Activated CD4-positive, alpha-beta T cell treated with anti-CD3 and anti-CD28 coated beads, Interleukin-2, amount 10 ng/mL, durations not matched to agents 7 days and 5 days (primary cell): ENCODE measurements at regions not wholly inside any gene's neighbourhood (a gene's known extent, or its start where the extent isn't known, plus 50 kb on each side); places are given as distances from the start of the nearest gene placed in this dataset.
"Not testable (repeated sequence)": the region's sequence is repeated elsewhere in the genome, so short reads cannot be mapped to it uniquely, and the experiment has no call there.

Source experiments
- CTCF ChIA-PET: fragments of 350-600 bp; sonication (Branson Sonifier 250); formaldehyde crosslinking; loops from one replicate; lab custom pipeline; 2021; ENCODE audit warnings: antibody characterized with exemption; lab: Charles Lee
- POLR2A ChIA-PET: fragments of 350-600 bp; sonication (Branson Sonifier 250); formaldehyde crosslinking; loops from one replicate; lab custom pipeline; 2021; ENCODE audit warnings: antibody characterized with exemption; lab: Charles Lee
- DNase-seq: peaks from one replicate; pipeline ENCODE4 v3.0.0-alpha.2; 2020
- H3K27ac Mint-ChIP-seq: one replicate; pipeline ENCODE4 v1.8.0; 2021; ENCODE audit warnings: mild to moderate bottlenecking, moderate library complexity, mixed read lengths
- H3K27me3 Mint-ChIP-seq: one replicate; pipeline ENCODE4 v1.8.0; 2021; ENCODE audit warnings: mixed read lengths
- H3K36me3 Mint-ChIP-seq: one replicate; pipeline ENCODE4 v1.8.0; 2021; ENCODE audit warnings: low read depth, mixed read lengths
- H3K4me1 Mint-ChIP-seq: one replicate; pipeline ENCODE4 v1.8.0; 2021; ENCODE audit warnings: mixed read lengths
- H3K4me3 Mint-ChIP-seq: one replicate; pipeline ENCODE4 v1.8.0; 2021; ENCODE audit warnings: mild to moderate bottlenecking, moderate library complexity, mixed read lengths
- H3K9me3 Mint-ChIP-seq: one replicate; pipeline ENCODE4 v1.8.0; 2021; ENCODE audit warnings: mixed read lengths

GRCh38 chr6:167664678-167665660 is 161.7 kb upstream of the AFDN start:
- H3K36me3 Mint-ChIP-seq, result no peaks in the 10 kb centered on the region
- no peaks in the 10 kb centered on the region for H3K9me3 Mint-ChIP-seq
- H3K4me1 Mint-ChIP-seq, result no peaks in the 10 kb centered on the region
- H3K4me3 Mint-ChIP-seq, result no peak overlapping the region
- DNase-seq, result no peak
- ChIA-PET POLR2A (no interaction called here), CTCF (interaction anchor here (0.6 kb wide), 1 partner anchor 139 kb away, joined by 3 read pairs; no protein-coding TSS in a partner anchor)
- H3K27ac Mint-ChIP-seq, result no peak overlapping the region
- no peaks in the 10 kb centered on the region for H3K27me3 Mint-ChIP-seq

GRCh38 chr6:167665698-167666330 is 160.9 kb upstream of the AFDN start:
- DNase-seq, result no peak
- ChIA-PET POLR2A (no interaction called here), CTCF (no interaction called here)
- Mint-ChIP-seq H3K27me3 (no peaks in the 10 kb centered on the region), H3K36me3 (no peaks in the 10 kb centered on the region), H3K27ac (no peak overlapping the region), H3K4me1 (no peaks in the 10 kb centered on the region), H3K9me3 (peaks cover 3% of the 10 kb centered on the region), H3K4me3 (no peak overlapping the region)

- no peaks in the 10 kb centered on the region for H3K27me3 Mint-ChIP-seq
- POLR2A ChIA-PET, result no interaction called here
- H3K4me1 Mint-ChIP-seq, result no peaks in the 10 kb centered on the region
- H3K9me3 Mint-ChIP-seq, result peaks cover 8% of the 10 kb centered on the region
- no peak overlapping the region for H3K4me3 Mint-ChIP-seq
- no peaks in the 10 kb centered on the region for H3K36me3 Mint-ChIP-seq
- no peak overlapping the region for H3K27ac Mint-ChIP-seq
- CTCF ChIA-PET, result no interaction called here
- DNase-seq, result no peak
Measured at GRCh38 chr6:167666571-167667203, 160.0 kb upstream of the AFDN start.

GRCh38 chr6:167667204-167668018 is 159.3 kb upstream of the AFDN start:
- Mint-ChIP-seq H3K4me3 (no peak overlapping the region), H3K9me3 (peaks cover 15% of the 10 kb centered on the region), H3K27ac (no peak overlapping the region), H3K27me3 (no peaks in the 10 kb centered on the region), H3K36me3 (no peaks in the 10 kb centered on the region), H3K4me1 (no peaks in the 10 kb centered on the region)
- DNase-seq, result no peak
- ChIA-PET CTCF (no interaction called here), POLR2A (no interaction called here)

GRCh38 chr6:167668019-167668753 is 158.5 kb upstream of the AFDN start:
- H3K4me1 Mint-ChIP-seq, result no peaks in the 10 kb centered on the region
- H3K36me3 Mint-ChIP-seq, result no peaks in the 10 kb centered on the region
- H3K9me3 Mint-ChIP-seq, result peaks cover 18% of the 10 kb centered on the region
- H3K27ac Mint-ChIP-seq, result no peak overlapping the region
- ChIA-PET POLR2A (no interaction called here), CTCF (no interaction called here)
- H3K27me3 Mint-ChIP-seq, result no peaks in the 10 kb centered on the region
- no peak overlapping the region for H3K4me3 Mint-ChIP-seq
- no peak for DNase-seq

- DNase-seq, result no peak
- no peak overlapping the region for H3K4me3 Mint-ChIP-seq
- ChIA-PET POLR2A (no interaction called here), CTCF (no interaction called here)
- peaks cover 18% of the 10 kb centered on the region for H3K9me3 Mint-ChIP-seq
- H3K4me1 Mint-ChIP-seq, result no peaks in the 10 kb centered on the region
- H3K36me3 Mint-ChIP-seq, result no peaks in the 10 kb centered on the region
- no peak overlapping the region for H3K27ac Mint-ChIP-seq
- H3K27me3 Mint-ChIP-seq, result no peaks in the 10 kb centered on the region
Measured at GRCh38 chr6:167668754-167669552, 157.8 kb upstream of the AFDN start.

GRCh38 chr6:167669553-167669849 is 157.2 kb upstream of the AFDN start:
- no peak for DNase-seq
- Mint-ChIP-seq H3K4me3 (no peak overlapping the region), H3K27ac (no peak overlapping the region), H3K36me3 (no peaks in the 10 kb centered on the region), H3K9me3 (peaks cover 18% of the 10 kb centered on the region), H3K27me3 (no peaks in the 10 kb centered on the region), H3K4me1 (no peaks in the 10 kb centered on the region)
- POLR2A ChIA-PET, result no interaction called here
- CTCF ChIA-PET, result no interaction called here

GRCh38 chr6:167669870-167670802 is 156.6 kb upstream of the AFDN start:
- no peak overlapping the region for H3K4me3 Mint-ChIP-seq
- CTCF ChIA-PET, result no interaction called here
- H3K27me3 Mint-ChIP-seq, result peaks cover 4% of the 10 kb centered on the region
- H3K27ac Mint-ChIP-seq, result no peak overlapping the region
- POLR2A ChIA-PET, result no interaction called here
- no peaks in the 10 kb centered on the region for H3K36me3 Mint-ChIP-seq
- no peak for DNase-seq
- H3K9me3 Mint-ChIP-seq, result peaks cover 18% of the 10 kb centered on the region
- H3K4me1 Mint-ChIP-seq, result no peaks in the 10 kb centered on the region

GRCh38 chr6:167670938-167671338 is 155.8 kb upstream of the AFDN start:
- peaks cover 9% of the 10 kb centered on the region for H3K27me3 Mint-ChIP-seq
- POLR2A ChIA-PET, result no interaction called here
- H3K9me3 Mint-ChIP-seq, result peaks cover 18% of the 10 kb centered on the region
- H3K27ac Mint-ChIP-seq, result no peak overlapping the region
- DNase-seq, result no peak
- H3K4me3 Mint-ChIP-seq, result no peak overlapping the region
- no peaks in the 10 kb centered on the region for H3K36me3 Mint-ChIP-seq
- H3K4me1 Mint-ChIP-seq, result no peaks in the 10 kb centered on the region
- CTCF ChIA-PET, result no interaction called here

- H3K9me3 Mint-ChIP-seq, result peaks cover 18% of the 10 kb centered on the region
- DNase-seq, H3K4me1 Mint-ChIP-seq, H3K4me3 Mint-ChIP-seq, POLR2A ChIA-PET, H3K27ac Mint-ChIP-seq, CTCF ChIA-PET, H3K36me3 Mint-ChIP-seq: not testable (repeated sequence)
- peaks cover 14% of the 10 kb centered on the region for H3K27me3 Mint-ChIP-seq
Measured at GRCh38 chr6:167671379-167671976, 155.2 kb upstream of the AFDN start.
